ENCODE measurements at regions not wholly inside any gene's neighbourhood (a gene's known extent, or its start where the extent isn't known, plus 50 kb on each side); places are given as distances from the start of the nearest gene placed in this dataset.

DNA sequence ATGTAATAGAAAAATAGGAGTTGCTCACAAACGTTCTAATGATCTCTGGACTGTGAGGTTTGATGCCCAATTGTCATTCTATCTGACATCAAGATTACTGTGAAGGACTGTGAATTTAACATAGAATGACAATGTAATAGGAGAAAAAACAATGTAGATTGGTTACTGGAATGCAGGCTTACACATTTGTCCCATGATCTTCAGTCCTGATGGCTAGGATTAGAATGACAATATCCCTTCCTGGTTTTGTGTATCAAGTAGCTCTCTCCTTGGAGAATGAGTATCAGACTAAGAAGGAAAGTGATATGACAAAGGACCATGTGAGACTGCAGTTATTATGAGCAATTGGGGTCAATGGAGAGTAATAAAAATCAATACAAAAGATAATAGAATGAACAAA, 862.2 kb upstream of the C9orf72 start:
- Histone ChIP-seq H3K4ac (ENCODE audit: low read depth, low read length) (no peak overlapping the region), H3K4me2 (ENCODE audit: low read length) (no peak overlapping the region), H3K36me3 (ENCODE audit: control insufficient read depth in 1 of 2, insufficient read depth in 2 of 2, low read length in 2 of 2) (no peaks in the 10 kb centered on the region), H4K91ac (ENCODE audit: low read depth, low read length) (no peak overlapping the region), H2BK12ac (ENCODE audit: low read length) (no peak overlapping the region), H3K79me1 (ENCODE audit: low read length) (no peaks in the 10 kb centered on the region), H3K27me3 (ENCODE audit: insufficient read depth, low read length) (no peaks in the 10 kb centered on the region), H3K4me1 (ENCODE audit: control insufficient read depth in 1 of 2, insufficient read depth in 2 of 2, low read length in 2 of 2) (no peaks in the 10 kb centered on the region), H3K23ac (ENCODE audit: low read length) (no peak overlapping the region), H3K14ac (ENCODE audit: low read length) (no peak overlapping the region), H4K8ac (ENCODE audit: low read depth, low read length) (no peak overlapping the region), H3K9me3 (ENCODE audit: insufficient read depth, low read depth, low read length) (no peaks in the 10 kb centered on the region), H2BK120ac (ENCODE audit: insufficient read depth, low read length, poor library complexity) (no peak overlapping the region), H3K9ac (ENCODE audit: low read length) (no peak overlapping the region), H3K79me2 (ENCODE audit: control insufficient read depth, insufficient read depth, low read length, poor library complexity) (no peaks in the 10 kb centered on the region), H2AK5ac (ENCODE audit: low read length) (no peak overlapping the region), H2AFZ (ENCODE audit: insufficient read depth, low read length, poor library complexity) (no peak overlapping the region), H3K18ac (ENCODE audit: low read length) (no peak overlapping the region), H4K12ac (ENCODE audit: low read depth, low read length) (no peak overlapping the region), H3K4me3 (ENCODE audit: low read depth, low read length) (no peak overlapping the region), H3K27ac (ENCODE audit: low read depth, low read length) (no peak overlapping the region), H2BK5ac (ENCODE audit: low read depth, low read length, poor library complexity) (no peak overlapping the region)
- DNase-seq: no peak
- WGBS (ENCODE audit: extremely low coverage, insufficient coverage, insufficient read length): no CpG with 5 or more reads among the region's 1 CpG

GRCh38 chr9:28439688-28440087, 866.4 kb upstream of the C9orf72 start:
- no peak overlapping the region for H3K27ac ChIP-seq (ENCODE audit: low read depth, low read length)
- H3K79me2 ChIP-seq (ENCODE audit: control insufficient read depth, insufficient read depth, low read length, poor library complexity): no peaks in the 10 kb centered on the region
- no peak overlapping the region for H2AFZ ChIP-seq (ENCODE audit: insufficient read depth, low read length, poor library complexity)
- WGBS (ENCODE audit: extremely low coverage, insufficient coverage, insufficient read length): no CpG with 5 or more reads among the region's 3 CpGs
- H3K4ac ChIP-seq (ENCODE audit: low read depth, low read length): no peak overlapping the region
- H3K79me1 ChIP-seq (ENCODE audit: low read length): no peaks in the 10 kb centered on the region
- H2BK5ac ChIP-seq (ENCODE audit: low read depth, low read length, poor library complexity): no peak overlapping the region
- no peak overlapping the region for H4K91ac ChIP-seq (ENCODE audit: low read depth, low read length)
- H4K12ac ChIP-seq (ENCODE audit: low read depth, low read length): no peak overlapping the region
- H3K9me3 ChIP-seq (ENCODE audit: insufficient read depth, low read depth, low read length): peaks cover 10% of the 10 kb centered on the region
- H3K36me3 ChIP-seq (ENCODE audit: control insufficient read depth in 1 of 2, insufficient read depth in 2 of 2, low read length in 2 of 2): no peaks in the 10 kb centered on the region
- H4K8ac ChIP-seq (ENCODE audit: low read depth, low read length): no peak overlapping the region
- no peak overlapping the region for H3K4me3 ChIP-seq (ENCODE audit: low read depth, low read length)
- no peak overlapping the region for H3K14ac ChIP-seq (ENCODE audit: low read length)
- H3K18ac ChIP-seq (ENCODE audit: low read length): no peak overlapping the region
- no peaks in the 10 kb centered on the region for H3K4me1 ChIP-seq (ENCODE audit: control insufficient read depth in 1 of 2, insufficient read depth in 2 of 2, low read length in 2 of 2)
- no peak overlapping the region for H3K9ac ChIP-seq (ENCODE audit: low read length)
- H3K23ac ChIP-seq (ENCODE audit: low read length): no peak overlapping the region
- H3K27me3 ChIP-seq (ENCODE audit: insufficient read depth, low read length): no peaks in the 10 kb centered on the region
- no peak overlapping the region for H2BK120ac ChIP-seq (ENCODE audit: insufficient read depth, low read length, poor library complexity)
- H2BK12ac ChIP-seq (ENCODE audit: low read length): no peak overlapping the region
- DNase-seq: no peak
- H2AK5ac ChIP-seq (ENCODE audit: low read length): no peak overlapping the region
- H3K4me2 ChIP-seq (ENCODE audit: low read length): no peak overlapping the region

DNA sequence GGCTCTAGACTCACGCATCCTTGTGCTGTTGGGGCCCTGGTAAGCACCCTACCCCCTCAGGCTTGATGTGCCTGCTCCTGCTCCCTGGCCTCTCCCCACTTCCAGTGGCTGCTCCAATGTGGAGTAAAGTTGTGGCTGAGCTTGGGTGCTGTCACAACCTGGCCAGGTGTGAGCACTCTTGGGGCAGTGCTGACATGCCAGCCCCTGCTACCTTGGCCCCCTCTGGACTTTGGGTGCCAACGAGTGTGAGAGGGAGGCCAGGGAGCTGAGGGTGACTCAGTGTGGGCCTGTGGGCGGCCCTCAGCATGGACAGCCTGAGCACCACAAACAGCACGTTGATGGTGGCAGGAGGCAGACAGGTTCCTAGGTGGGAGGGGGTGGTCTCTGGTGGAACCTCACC, 870.2 kb upstream of the C9orf72 start:
- Histone ChIP-seq H3K79me2 (ENCODE audit: control insufficient read depth, insufficient read depth, low read length, poor library complexity) (no peaks in the 10 kb centered on the region), H4K12ac (ENCODE audit: low read depth, low read length) (no peak overlapping the region), H3K4me3 (ENCODE audit: low read depth, low read length) (no peak overlapping the region), H3K36me3 (ENCODE audit: control insufficient read depth in 1 of 2, insufficient read depth in 2 of 2, low read length in 2 of 2) (no peaks in the 10 kb centered on the region), H3K27ac (ENCODE audit: low read depth, low read length) (no peak overlapping the region), H3K23ac (ENCODE audit: low read length) (no peak overlapping the region), H3K4me1 (ENCODE audit: control insufficient read depth in 1 of 2, insufficient read depth in 2 of 2, low read length in 2 of 2) (no peaks in the 10 kb centered on the region), H3K4me2 (ENCODE audit: low read length) (no peak overlapping the region), H4K91ac (ENCODE audit: low read depth, low read length) (no peak overlapping the region), H2BK5ac (ENCODE audit: low read depth, low read length, poor library complexity) (no peak overlapping the region), H3K18ac (ENCODE audit: low read length) (no peak overlapping the region), H3K9ac (ENCODE audit: low read length) (no peak overlapping the region), H2AK5ac (ENCODE audit: low read length) (no peak overlapping the region), H4K8ac (ENCODE audit: low read depth, low read length) (no peak overlapping the region), H3K79me1 (ENCODE audit: low read length) (no peaks in the 10 kb centered on the region), H3K9me3 (ENCODE audit: insufficient read depth, low read depth, low read length) (peaks cover 10% of the 10 kb centered on the region), H3K14ac (ENCODE audit: low read length) (no peak overlapping the region), H3K27me3 (ENCODE audit: insufficient read depth, low read length) (no peaks in the 10 kb centered on the region), H2BK12ac (ENCODE audit: low read length) (no peak overlapping the region), H2BK120ac (ENCODE audit: insufficient read depth, low read length, poor library complexity) (no peak overlapping the region), H3K4ac (ENCODE audit: low read depth, low read length) (no peak overlapping the region), H2AFZ (ENCODE audit: insufficient read depth, low read length, poor library complexity) (no peak overlapping the region)
- no peak for DNase-seq
- WGBS (ENCODE audit: extremely low coverage, insufficient coverage, insufficient read length): no CpG with 5 or more reads among the region's 4 CpGs

DNA sequence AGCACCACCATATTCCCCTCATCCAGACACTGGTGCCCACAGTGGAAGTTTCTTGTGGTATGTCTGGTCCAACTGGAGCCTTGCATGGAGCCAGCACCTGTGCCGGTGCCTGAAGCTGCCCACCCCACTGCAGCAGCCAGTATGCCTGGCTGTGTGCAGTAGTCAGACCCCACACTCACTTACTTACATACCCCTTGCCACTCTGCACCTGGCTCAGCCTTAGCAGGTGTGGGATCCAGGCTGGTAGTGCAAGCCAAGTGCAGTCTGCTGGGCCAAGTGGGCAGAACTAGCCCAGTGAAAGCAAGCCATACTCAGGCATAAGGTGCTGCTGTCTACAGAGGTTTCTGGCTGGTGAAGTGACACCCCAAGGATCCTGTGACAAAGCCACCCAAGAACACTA, 871.4 kb upstream of the C9orf72 start:
- Histone ChIP-seq H2BK12ac (ENCODE audit: low read length) (no peak overlapping the region), H3K4me2 (ENCODE audit: low read length) (no peak overlapping the region), H3K36me3 (ENCODE audit: control insufficient read depth in 1 of 2, insufficient read depth in 2 of 2, low read length in 2 of 2) (no peaks in the 10 kb centered on the region), H3K27me3 (ENCODE audit: insufficient read depth, low read length) (no peaks in the 10 kb centered on the region), H3K14ac (ENCODE audit: low read length) (no peak overlapping the region), H3K18ac (ENCODE audit: low read length) (no peak overlapping the region), H3K9ac (ENCODE audit: low read length) (no peak overlapping the region), H3K27ac (ENCODE audit: low read depth, low read length) (no peak overlapping the region), H3K9me3 (ENCODE audit: insufficient read depth, low read depth, low read length) (peaks cover 10% of the 10 kb centered on the region), H2AFZ (ENCODE audit: insufficient read depth, low read length, poor library complexity) (no peak overlapping the region), H2BK5ac (ENCODE audit: low read depth, low read length, poor library complexity) (no peak overlapping the region), H2BK120ac (ENCODE audit: insufficient read depth, low read length, poor library complexity) (no peak overlapping the region), H4K12ac (ENCODE audit: low read depth, low read length) (no peak overlapping the region), H4K91ac (ENCODE audit: low read depth, low read length) (no peak overlapping the region), H2AK5ac (ENCODE audit: low read length) (no peak overlapping the region), H3K4ac (ENCODE audit: low read depth, low read length) (no peak overlapping the region), H3K4me3 (ENCODE audit: low read depth, low read length) (no peak overlapping the region), H4K8ac (ENCODE audit: low read depth, low read length) (no peak overlapping the region), H3K79me1 (ENCODE audit: low read length) (no peaks in the 10 kb centered on the region), H3K4me1 (ENCODE audit: control insufficient read depth in 1 of 2, insufficient read depth in 2 of 2, low read length in 2 of 2) (no peaks in the 10 kb centered on the region), H3K23ac (ENCODE audit: low read length) (no peak overlapping the region), H3K79me2 (ENCODE audit: control insufficient read depth, insufficient read depth, low read length, poor library complexity) (no peaks in the 10 kb centered on the region)
- WGBS (ENCODE audit: extremely low coverage, insufficient coverage, insufficient read length): no CpG with 5 or more reads among the region's 1 CpG
- no peak for DNase-seq
